ENCODE measurements at regions not wholly inside any gene's neighbourhood (a gene's known extent, or its start where the extent isn't known, plus 50 kb on each side); places are given as distances from the start of the nearest gene placed in this dataset.
A peak's percentile ranks its signal among the peaks of the same experiment; 100 is the strongest.

DNA sequence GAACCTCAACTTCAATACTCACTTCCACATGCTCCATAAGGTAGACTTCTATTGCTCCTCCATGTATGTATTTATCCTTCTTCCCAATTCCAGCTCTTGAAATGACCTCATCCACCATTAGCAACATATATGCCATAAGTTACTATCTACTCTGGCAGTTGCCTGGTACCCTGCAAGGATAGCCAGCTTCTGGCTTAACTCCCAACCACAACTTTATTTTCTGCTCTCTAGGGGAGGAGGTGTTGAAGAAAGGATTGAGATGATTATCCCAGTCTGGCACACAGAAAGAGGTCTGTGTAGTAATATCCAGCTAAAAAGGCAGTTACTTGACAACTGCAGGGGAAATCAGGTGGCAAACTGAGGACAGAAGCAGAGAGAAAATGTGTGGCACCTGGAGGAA is 71.5 kb upstream of the MDM1 start:
- Histone ChIP-seq H3K79me2 (ENCODE audit: insufficient read depth, low read length) (no peaks in the 10 kb centered on the region), H3K9ac (ENCODE audit: low read depth, low read length, poor library complexity, severe bottlenecking) (no peak overlapping the region), H2AFZ (ENCODE audit: low read length) (0 out of 2 replicates have a peak overlapping the region, but pooled peaks have one; percentile 50), H3K36me3 (ENCODE audit: insufficient read depth, low read length) (no peaks in the 10 kb centered on the region), H3K4me3 (ENCODE audit: low read length, poor library complexity, severe bottlenecking) (no peak overlapping the region), H3K27me3 (ENCODE audit: insufficient read depth, low read length, poor library complexity, severe bottlenecking) (no peaks in the 10 kb centered on the region), H3K4me1 (ENCODE audit: insufficient read depth, low read length, poor library complexity, severe bottlenecking) (peaks cover 44% of the 10 kb centered on the region), H3K9me3 (ENCODE audit: insufficient read depth, low read depth, low read length) (no peaks in the 10 kb centered on the region), H4K20me1 (ENCODE audit: insufficient read depth, low read length, poor library complexity, severe bottlenecking) (no peaks in the 10 kb centered on the region), H3K4me2 (ENCODE audit: low read depth, low read length, poor library complexity, severe bottlenecking) (peak overlapping the region; percentile 6), H3K9me2 (replicated peaks; ENCODE audit: low read depth, low read length) (no peaks in the 10 kb centered on the region), H3F3A (ENCODE audit: low read depth) (no peaks in the 10 kb centered on the region)
- no peak for TF ChIP-seq CTCF (conservative IDR thresholded peaks at IDR 0.05; ENCODE audit: low read length)
- TF ChIP-seq EZH2phosphoT487 (IDR thresholded peaks at IDR 0.05; ENCODE audit: borderline replicate concordance) = no peak

GRCh38 chr12:68405343-68405781 is 73.2 kb upstream of the MDM1 start:
- no peaks in the 10 kb centered on the region for H4K20me1 ChIP-seq (ENCODE audit: insufficient read depth, low read length, poor library complexity, severe bottlenecking)
- H3K27me3 ChIP-seq (ENCODE audit: insufficient read depth, low read length, poor library complexity, severe bottlenecking) = no peaks in the 10 kb centered on the region
- H2AFZ ChIP-seq (ENCODE audit: low read length) = no peak overlapping the region
- TF ChIP-seq EZH2phosphoT487 (IDR thresholded peaks at IDR 0.05; ENCODE audit: borderline replicate concordance) = no peak
- TF ChIP-seq CTCF (conservative IDR thresholded peaks at IDR 0.05; ENCODE audit: low read length) = no peak
- H3K4me2 ChIP-seq (ENCODE audit: low read depth, low read length, poor library complexity, severe bottlenecking) = no peak overlapping the region
- H3F3A ChIP-seq (ENCODE audit: low read depth) = no peaks in the 10 kb centered on the region
- H3K9ac ChIP-seq (ENCODE audit: low read depth, low read length, poor library complexity, severe bottlenecking) = no peak overlapping the region
- no peaks in the 10 kb centered on the region for H3K79me2 ChIP-seq (ENCODE audit: insufficient read depth, low read length)
- H3K4me1 ChIP-seq (ENCODE audit: insufficient read depth, low read length, poor library complexity, severe bottlenecking) = peaks cover 35% of the 10 kb centered on the region
- H3K9me2 ChIP-seq (replicated peaks; ENCODE audit: low read depth, low read length) = no peaks in the 10 kb centered on the region
- H3K9me3 ChIP-seq (ENCODE audit: insufficient read depth, low read depth, low read length) = no peaks in the 10 kb centered on the region
- no peak overlapping the region for H3K4me3 ChIP-seq (ENCODE audit: low read length, poor library complexity, severe bottlenecking)
- H3K36me3 ChIP-seq (ENCODE audit: insufficient read depth, low read length) = no peaks in the 10 kb centered on the region

DNA sequence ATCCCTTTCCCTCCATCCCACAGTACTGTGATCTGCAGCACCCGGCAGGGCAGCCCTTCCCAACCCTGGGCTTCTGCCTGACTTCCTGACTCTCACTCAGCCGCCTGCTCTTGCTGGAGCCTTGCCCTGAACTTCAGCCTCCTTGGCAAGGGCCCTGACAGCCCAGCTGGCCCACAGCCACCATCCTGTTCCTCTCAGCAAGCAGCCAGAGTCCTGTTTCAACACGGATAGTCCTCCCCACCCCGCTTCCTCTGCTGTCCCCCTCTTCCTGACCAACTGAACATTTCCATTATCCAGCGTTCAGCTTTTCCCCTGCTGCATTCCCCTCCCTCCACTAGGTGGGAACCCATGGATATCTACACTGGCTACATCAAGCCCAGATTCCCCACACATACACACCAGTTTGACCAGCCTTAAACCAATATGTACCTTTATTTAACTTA is 74.0 kb upstream of the MDM1 start:
- Histone ChIP-seq H3K4me3 (ENCODE audit: low read length, poor library complexity, severe bottlenecking) (no peak overlapping the region), H3K27me3 (ENCODE audit: insufficient read depth, low read length, poor library complexity, severe bottlenecking) (no peaks in the 10 kb centered on the region), H3K9me2 (replicated peaks; ENCODE audit: low read depth, low read length) (no peaks in the 10 kb centered on the region), H3F3A (ENCODE audit: low read depth) (no peaks in the 10 kb centered on the region), H3K4me1 (ENCODE audit: insufficient read depth, low read length, poor library complexity, severe bottlenecking) (peaks cover 33% of the 10 kb centered on the region), H3K9me3 (ENCODE audit: insufficient read depth, low read depth, low read length) (no peaks in the 10 kb centered on the region), H3K9ac (ENCODE audit: low read depth, low read length, poor library complexity, severe bottlenecking) (no peak overlapping the region), H3K4me2 (ENCODE audit: low read depth, low read length, poor library complexity, severe bottlenecking) (no peak overlapping the region), H3K79me2 (ENCODE audit: insufficient read depth, low read length) (no peaks in the 10 kb centered on the region), H4K20me1 (ENCODE audit: insufficient read depth, low read length, poor library complexity, severe bottlenecking) (no peaks in the 10 kb centered on the region), H3K36me3 (ENCODE audit: insufficient read depth, low read length) (no peaks in the 10 kb centered on the region), H2AFZ (ENCODE audit: low read length) (peak overlapping the region; percentile 8; the same call in 1 of the 2 replicates)
- TF ChIP-seq EZH2phosphoT487 (IDR thresholded peaks at IDR 0.05; ENCODE audit: borderline replicate concordance) = no peak
- TF ChIP-seq CTCF (conservative IDR thresholded peaks at IDR 0.05; ENCODE audit: low read length) = peak; percentile 15; the same call in 1 of the 2 replicates

Data from Loucy (cell line).